Activated CD8-positive, alpha-beta memory T cell treated with anti-CD3 and anti-CD28 coated beads for 1 hour (primary cell): ENCODE measurements at regions not wholly inside any gene's neighbourhood (a gene's known extent, or its start where the extent isn't known, plus 50 kb on each side); places are given as distances from the start of the nearest gene placed in this dataset.
"Not testable (repeated sequence)": the region's sequence is repeated elsewhere in the genome, so short reads cannot be mapped to it uniquely, and the experiment has no call there.

Experiments
- DNase-seq, 2 donors: peaks; one replicate each; pipeline ENCODE4 v3.0.0-alpha.2; 2020; ENCODE audit warnings: low read depth in 1 of 2; ENCODE audit errors: extremely low read depth in 1 of 2

DNA sequence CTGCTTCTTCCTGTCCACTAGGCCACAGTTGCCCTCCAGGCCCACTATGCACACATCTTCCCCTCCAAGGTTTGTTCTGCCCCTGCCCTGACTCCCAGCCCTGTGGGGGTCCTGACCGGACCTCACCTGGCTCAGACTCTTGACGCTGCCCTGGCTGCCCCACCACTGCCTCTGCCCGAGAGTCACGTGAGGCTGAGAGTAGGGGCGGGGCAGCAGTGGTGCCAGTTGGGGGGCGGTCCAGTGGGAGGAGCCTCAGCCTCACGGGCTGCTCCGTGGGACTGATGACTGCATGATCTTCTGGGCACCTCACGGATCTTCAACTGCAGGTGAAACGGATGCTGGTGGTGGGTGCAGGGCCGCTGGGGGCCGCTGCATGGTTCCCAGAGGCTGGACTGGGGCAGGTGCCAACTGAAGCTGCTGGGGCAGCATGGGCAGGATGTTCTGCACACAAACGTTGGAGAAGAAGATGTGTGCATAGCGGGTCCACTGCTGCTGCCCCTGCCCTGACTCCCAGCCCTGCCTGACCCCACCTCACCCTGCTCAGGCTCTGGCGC is 77.6 kb downstream of the HHIPL2 start:
- DNase-seq = not testable (repeated sequence)

GRCh38 chr1:222466150-222466865 is 81.6 kb downstream of the HHIPL2 start:
- no peak for DNase-seq

GRCh38 chr1:222465211-222466041 is 82.5 kb downstream of the HHIPL2 start:
- DNase-seq = peak; percentile 24 to 55

- peak; percentile 35 to 37 for DNase-seq
Measured at GRCh38 chr1:222464841-222465210, 83.1 kb downstream of the HHIPL2 start.

GRCh38 chr1:222463059-222463730 is 84.7 kb downstream of the HHIPL2 start:
- DNase-seq = no peak

DNA sequence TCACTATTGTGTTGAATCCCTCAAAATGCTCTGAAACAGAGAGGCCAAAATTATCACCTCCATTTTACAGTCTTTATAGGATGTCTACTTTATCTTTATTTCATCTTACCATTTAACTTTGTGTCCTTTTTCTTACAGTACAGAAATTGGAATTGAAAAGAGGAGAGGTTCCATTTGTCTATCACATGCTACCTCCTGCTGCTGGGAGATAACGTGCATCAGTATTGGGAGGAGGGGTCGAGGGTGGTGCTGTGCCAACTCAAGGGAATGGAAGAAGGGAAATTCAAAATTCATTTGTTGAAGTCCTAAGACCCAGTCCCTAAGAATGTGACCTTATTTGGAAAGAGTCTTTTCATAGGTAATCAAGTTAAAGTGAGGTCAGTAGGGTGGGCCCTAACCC is 85.3 kb downstream of the HHIPL2 start:
- no peak for DNase-seq

- DNase-seq = no peak
Measured at GRCh38 chr1:222461941-222462340, 86.0 kb downstream of the HHIPL2 start.

- no peak for DNase-seq
Measured at GRCh38 chr1:222459652-222460051, 88.3 kb downstream of the HHIPL2 start.

DNA sequence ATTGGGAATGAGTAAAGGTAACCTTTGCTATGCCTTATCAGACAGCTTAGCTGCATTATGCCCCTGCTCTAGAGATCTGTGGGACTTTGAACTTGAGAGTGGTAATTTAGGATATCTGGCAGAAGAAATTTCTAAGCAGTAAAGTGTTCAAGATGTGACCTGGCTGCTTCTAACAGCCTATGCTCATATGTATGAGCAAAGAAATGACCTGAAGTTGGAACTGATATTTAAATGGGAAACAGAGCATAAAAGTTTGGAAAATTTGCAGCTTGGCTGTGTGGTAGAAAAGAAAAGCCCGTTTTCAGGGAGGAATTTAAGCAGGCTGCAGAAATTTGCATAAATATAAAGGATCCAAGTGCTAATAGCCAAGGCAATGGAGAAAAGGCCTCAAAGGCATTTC is 90.4 kb downstream of the HHIPL2 start:
- no peak for DNase-seq

GRCh38 chr1:222457084-222457483 is 90.8 kb downstream of the HHIPL2 start:
- no peak for DNase-seq

DNA sequence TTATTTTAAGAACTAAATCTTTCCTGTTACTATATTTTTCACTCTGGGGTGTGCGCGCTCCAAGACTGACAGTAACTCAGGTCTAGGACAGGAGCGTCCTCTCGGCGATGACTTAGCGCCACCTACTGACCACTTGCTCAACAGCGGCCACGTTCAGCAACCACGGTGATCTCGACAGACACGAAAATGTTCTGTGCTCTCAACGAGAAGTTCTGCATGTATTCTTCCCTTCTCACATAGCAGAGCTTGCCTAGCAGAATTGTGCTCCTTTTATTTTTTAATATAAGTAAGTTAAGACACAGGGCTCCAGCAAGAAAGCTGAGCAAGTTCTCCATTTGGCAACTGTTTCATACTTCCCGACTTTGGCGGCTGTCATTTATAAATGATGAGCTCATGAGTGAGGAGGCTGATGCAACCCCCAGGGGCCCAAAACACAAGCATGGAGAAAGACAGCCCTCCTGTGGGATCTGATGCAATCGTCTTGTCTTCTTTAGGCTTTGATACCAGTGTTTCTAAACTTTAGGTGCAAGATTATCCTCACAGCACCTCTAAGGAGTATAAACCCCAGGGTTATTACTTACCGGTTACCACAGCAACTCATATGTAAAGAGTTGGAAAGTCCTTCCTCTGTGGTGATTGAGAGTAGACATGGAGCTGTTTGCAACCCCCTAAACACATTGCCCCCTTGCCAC is 92.6 kb downstream of the HHIPL2 start:
- peak; percentile 65 to 69 for DNase-seq

DNA sequence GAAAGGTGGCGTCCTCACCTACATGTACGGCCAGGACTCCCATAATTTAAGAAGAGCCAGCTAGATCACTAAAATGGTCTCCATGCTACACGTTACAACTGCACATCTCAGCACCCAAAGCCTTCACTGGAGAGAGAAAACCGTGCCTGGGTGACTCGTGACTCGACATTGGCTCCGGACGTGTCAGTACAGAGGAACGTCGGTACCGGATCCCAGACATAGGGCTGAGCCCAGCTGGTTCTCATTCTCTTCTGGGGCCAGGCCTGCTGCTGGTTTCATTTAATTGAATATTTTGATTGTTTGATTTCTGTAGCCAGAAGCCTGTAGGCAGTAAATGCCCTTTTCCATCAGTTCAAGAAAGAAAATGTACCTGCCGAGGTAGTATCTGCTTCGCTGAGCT is 93.1 kb downstream of the HHIPL2 start:
- no peak for DNase-seq

DNA sequence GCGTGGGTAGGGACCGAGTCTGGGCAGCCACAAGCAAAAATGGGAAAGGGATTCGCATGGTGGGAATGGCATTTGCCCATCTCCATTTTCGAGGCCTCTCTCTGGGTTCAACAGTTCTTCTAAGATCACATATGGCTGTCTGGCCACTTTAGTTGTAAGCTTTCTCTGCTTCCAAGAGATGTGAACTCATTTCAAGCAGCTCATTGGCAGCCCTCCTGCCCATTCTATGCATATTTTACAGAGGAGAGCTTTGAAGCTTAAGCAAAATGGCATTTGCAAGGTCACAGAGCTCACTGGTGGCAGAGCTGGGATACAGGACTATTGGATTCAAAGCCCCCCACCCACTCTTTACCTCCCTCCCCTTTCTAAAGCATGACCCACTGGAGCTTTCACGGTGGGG is 93.7 kb downstream of the HHIPL2 start:
- DNase-seq = no peak

DNA sequence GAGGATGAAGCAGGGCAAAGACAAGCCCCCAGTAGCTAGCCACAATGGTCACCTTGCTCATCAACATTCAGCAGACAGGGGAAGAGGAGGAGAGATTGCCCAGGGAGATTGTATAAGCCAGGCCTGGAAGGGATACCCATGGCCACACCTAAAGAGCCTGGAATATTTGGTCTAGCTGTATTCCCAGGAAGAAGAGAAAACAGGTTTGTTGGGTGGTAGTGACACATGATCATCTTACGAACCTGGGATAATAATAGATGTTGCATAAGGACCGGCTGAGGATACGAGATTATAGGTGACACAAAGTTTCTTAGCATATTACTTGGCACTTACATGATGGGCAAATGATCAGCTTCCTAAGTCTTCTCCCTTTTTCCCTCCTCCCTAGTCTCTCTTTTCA is 95.9 kb downstream of the HHIPL2 start:
- no peak for DNase-seq

DNA sequence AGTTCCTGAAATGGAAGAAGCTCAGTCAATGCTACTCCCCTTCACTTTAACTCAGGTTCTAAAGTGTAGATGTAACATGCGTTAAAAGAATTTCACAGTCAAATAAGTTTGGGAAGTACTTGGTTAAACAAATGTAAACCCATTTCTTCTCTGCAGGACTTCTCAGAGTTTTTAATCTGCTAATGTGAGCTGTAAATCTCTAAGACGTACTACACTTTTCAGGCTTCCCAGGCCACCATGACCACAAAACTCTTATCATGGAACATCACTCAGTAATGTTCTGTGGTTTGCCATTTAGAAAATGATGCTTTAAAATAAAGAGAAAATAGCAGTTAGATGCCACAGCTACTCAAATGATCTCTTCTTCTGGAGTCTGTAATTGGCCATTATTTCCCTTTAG is 104.3 kb downstream of the HHIPL2 start:
- no peak for DNase-seq

GRCh38 chr1:222441066-222441465 is 106.8 kb downstream of the HHIPL2 start:
- DNase-seq = no peak

DNA sequence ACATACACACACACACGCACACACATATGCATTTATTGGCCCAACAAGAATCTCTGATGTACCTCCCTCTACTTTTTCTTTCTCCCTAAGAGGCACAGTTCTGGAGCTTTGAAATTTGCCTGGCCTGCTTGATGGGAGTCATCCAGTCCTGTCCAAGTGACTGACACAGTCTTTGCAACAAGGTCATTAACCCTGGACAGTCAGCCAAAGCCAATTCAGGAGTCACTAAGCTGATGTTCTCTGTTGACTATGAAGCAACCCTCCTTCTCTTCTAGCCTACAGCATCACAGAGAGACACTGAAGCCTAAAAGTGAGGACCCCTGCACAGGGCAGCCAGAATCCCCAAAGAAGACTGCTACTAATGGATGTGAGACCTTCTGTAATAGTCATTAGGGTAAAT is 123.1 kb downstream of the HHIPL2 start:
- DNase-seq = no peak

DNA sequence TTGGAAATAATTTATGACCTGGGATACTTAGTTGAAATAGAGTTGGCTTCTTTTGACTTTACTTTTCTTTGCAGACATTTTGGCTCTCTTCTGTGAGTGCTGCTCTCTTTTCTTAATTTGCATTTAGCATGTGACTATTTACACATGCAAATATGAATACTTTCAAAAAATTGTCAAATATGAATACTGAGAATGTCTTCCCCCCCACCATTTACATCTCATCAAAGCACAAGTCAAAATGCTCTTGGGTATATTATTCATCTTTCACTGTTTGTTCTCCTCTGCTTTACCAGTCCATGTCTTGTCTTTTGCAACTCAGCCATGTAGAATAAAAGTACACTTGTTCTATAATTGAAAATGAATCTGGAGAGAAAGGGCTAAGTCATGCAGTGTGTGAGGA is 126.5 kb downstream of the HHIPL2 start:
- DNase-seq = no peak

GRCh38 chr1:222420633-222421032 is 127.3 kb downstream of the HHIPL2 start:
- DNase-seq = peak in 1 of 2 donors; percentile 2

GRCh38 chr1:222418654-222419053 is 129.2 kb downstream of the HHIPL2 start:
- DNase-seq = no peak

- DNase-seq = no peak
Measured at GRCh38 chr1:222417264-222417663, 130.6 kb downstream of the HHIPL2 start.
